ENCODE measurements at regions not wholly inside any gene's neighbourhood (a gene's known extent, or its start where the extent isn't known, plus 50 kb on each side); places are given as distances from the start of the nearest gene placed in this dataset.

GRCh38 chr6:119960456-119960855, 610.9 kb upstream of the MAN1A1 start:
- 40% methylated on average over 5 of the region's 5 CpGs for WGBS (ENCODE audit: low lambda C conversion rate)

More at GRCh38 chr6:119960456-119960855, 610.9 kb upstream of the MAN1A1 start:
- TF ChIP-seq ZNF264 (CRISPR knock-in tag; IDR thresholded peaks at IDR 0.05) (no peak), ZNF557 (CRISPR knock-in tag; IDR thresholded peaks at IDR 0.05) (no peak), PPARG (CRISPR knock-in tag; conservative IDR thresholded peaks at IDR 0.05) (no peak), ATAD3A (CRISPR knock-in tag; IDR thresholded peaks at IDR 0.05) (no peak), ZNF816 (CRISPR knock-in tag; IDR thresholded peaks at IDR 0.05; ENCODE audit: borderline replicate concordance) (no peak), TCF7 (IDR thresholded peaks at IDR 0.05; ENCODE audit: low read depth) (no peak), KLF12 (CRISPR knock-in tag; IDR thresholded peaks at IDR 0.05; ENCODE audit: borderline replicate concordance) (no peak), ZIK1 (CRISPR knock-in tag; IDR thresholded peaks at IDR 0.05; ENCODE audit: borderline replicate concordance, low read depth) (no peak), RFX1 (IDR thresholded peaks at IDR 0.05) (no peak), ZNF644 (CRISPR knock-in tag; IDR thresholded peaks at IDR 0.05; ENCODE audit: low read depth) (no peak), REPIN1 (CRISPR knock-in tag; IDR thresholded peaks at IDR 0.05; ENCODE audit: borderline replicate concordance, low read depth) (no peak)
- TF ChIP-seq, protein P1, sequence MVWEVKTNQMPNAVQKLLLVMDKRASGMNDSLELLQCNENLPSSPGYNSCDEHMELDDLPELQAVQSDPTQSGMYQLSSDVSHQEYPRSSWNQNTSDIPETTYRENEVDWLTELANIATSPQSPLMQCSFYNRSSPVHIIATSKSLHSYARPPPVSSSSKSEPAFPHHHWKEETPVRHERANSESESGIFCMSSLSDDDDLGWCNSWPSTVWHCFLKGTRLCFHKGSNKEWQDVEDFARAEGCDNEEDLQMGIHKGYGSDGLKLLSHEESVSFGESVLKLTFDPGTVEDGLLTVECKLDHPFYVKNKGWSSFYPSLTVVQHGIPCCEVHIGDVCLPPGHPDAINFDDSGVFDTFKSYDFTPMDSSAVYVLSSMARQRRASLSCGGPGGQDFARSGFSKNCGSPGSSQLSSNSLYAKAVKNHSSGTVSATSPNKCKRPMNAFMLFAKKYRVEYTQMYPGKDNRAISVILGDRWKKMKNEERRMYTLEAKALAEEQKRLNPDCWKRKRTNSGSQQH (CRISPR knock-in tag; IDR thresholded peaks at IDR 0.05; ENCODE audit: low read depth), result no peak
- TF ChIP-seq, protein P2, sequence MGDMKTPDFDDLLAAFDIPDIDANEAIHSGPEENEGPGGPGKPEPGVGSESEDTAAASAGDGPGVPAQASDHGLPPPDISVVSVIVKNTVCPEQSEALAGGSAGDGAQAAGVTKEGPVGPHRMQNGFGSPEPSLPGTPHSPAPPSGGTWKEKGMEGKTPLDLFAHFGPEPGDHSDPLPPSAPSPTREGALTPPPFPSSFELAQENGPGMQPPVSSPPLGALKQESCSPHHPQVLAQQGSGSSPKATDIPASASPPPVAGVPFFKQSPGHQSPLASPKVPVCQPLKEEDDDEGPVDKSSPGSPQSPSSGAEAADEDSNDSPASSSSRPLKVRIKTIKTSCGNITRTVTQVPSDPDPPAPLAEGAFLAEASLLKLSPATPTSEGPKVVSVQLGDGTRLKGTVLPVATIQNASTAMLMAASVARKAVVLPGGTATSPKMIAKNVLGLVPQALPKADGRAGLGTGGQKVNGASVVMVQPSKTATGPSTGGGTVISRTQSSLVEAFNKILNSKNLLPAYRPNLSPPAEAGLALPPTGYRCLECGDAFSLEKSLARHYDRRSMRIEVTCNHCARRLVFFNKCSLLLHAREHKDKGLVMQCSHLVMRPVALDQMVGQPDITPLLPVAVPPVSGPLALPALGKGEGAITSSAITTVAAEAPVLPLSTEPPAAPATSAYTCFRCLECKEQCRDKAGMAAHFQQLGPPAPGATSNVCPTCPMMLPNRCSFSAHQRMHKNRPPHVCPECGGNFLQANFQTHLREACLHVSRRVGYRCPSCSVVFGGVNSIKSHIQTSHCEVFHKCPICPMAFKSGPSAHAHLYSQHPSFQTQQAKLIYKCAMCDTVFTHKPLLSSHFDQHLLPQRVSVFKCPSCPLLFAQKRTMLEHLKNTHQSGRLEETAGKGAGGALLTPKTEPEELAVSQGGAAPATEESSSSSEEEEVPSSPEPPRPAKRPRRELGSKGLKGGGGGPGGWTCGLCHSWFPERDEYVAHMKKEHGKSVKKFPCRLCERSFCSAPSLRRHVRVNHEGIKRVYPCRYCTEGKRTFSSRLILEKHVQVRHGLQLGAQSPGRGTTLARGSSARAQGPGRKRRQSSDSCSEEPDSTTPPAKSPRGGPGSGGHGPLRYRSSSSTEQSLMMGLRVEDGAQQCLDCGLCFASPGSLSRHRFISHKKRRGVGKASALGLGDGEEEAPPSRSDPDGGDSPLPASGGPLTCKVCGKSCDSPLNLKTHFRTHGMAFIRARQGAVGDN (CRISPR knock-in tag; IDR thresholded peaks at IDR 0.05), result no peak
- TF ChIP-seq, protein P3, sequence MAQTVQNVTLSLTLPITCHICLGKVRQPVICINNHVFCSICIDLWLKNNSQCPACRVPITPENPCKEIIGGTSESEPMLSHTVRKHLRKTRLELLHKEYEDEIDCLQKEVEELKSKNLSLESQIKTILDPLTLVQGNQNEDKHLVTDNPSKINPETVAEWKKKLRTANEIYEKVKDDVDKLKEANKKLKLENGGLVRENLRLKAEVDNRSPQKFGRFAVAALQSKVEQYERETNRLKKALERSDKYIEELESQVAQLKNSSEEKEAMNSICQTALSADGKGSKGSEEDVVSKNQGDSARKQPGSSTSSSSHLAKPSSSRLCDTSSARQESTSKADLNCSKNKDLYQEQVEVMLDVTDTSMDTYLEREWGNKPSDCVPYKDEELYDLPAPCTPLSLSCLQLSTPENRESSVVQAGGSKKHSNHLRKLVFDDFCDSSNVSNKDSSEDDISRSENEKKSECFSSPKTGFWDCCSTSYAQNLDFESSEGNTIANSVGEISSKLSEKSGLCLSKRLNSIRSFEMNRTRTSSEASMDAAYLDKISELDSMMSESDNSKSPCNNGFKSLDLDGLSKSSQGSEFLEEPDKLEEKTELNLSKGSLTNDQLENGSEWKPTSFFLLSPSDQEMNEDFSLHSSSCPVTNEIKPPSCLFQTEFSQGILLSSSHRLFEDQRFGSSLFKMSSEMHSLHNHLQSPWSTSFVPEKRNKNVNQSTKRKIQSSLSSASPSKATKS (CRISPR knock-in tag; IDR thresholded peaks at IDR 0.05), result no peak
- Histone ChIP-seq H2AFZ (ENCODE audit: low read length) (no peak overlapping the region), H3K4me2 (ENCODE audit: low read depth, low read length) (no peak overlapping the region), H3K9me3 (ENCODE audit: low read length) (no peaks in the 10 kb centered on the region), H3K27ac (ENCODE audit: extremely low read length, insufficient read depth, low read length) (no peak overlapping the region), H3K4me1 (ENCODE audit: insufficient read depth, low read length) (no peaks in the 10 kb centered on the region), H3K79me2 (ENCODE audit: insufficient read depth, low read length) (no peaks in the 10 kb centered on the region), H4K20me1 (ENCODE audit: insufficient read depth, low read length) (no peaks in the 10 kb centered on the region), H3K27me3 (ENCODE audit: control insufficient read depth in 1 of 2, insufficient read depth in 2 of 2, low read length in 2 of 2) (no peaks in the 10 kb centered on the region), H3K9ac (ENCODE audit: insufficient read depth, low read depth, low read length) (no peak overlapping the region), H3K4me3 (replicated peaks in 1 of 3; ENCODE audit: insufficient read depth in 1 of 3, low read depth in 2 of 3, low read length in 3 of 3) (no peak overlapping the region), H3K36me3 (replicated peaks in 1 of 2; ENCODE audit: control insufficient read depth in 1 of 2, insufficient read depth in 2 of 2, low read length in 2 of 2) (no peaks in the 10 kb centered on the region)
- POLR2A ChIA-PET, result no interaction called here
- CTCF ChIA-PET (ENCODE audit: low intra/inter-chr PET ratio, low total read pairs), result no interaction called here
- in situ Hi-C loops (cut with HindIII; ENCODE audit: extremely low pct_ligation_motif_present, low pct_unique_long_range_greater_than_20kb) (no loop called here), intact Hi-C loops (cut with micrococcal nuclease; ENCODE audit: unreplicated experiment) (no loop called here)
- no peak for FAIRE-seq
- no peak for ATAC-seq
- DNase-seq (ENCODE audit: low spot score), result no peak
- no TSS peak for BruUV-seq (replicated peaks)
